Activated T-cell treated with anti-CD3 and anti-CD28 coated beads, Interleukin-2, amount 50 U/mL, for 72 hours (primary cell): ENCODE measurements at regions not wholly inside any gene's neighbourhood (a gene's known extent, or its start where the extent isn't known, plus 50 kb on each side); places are given as distances from the start of the nearest gene placed in this dataset.

Experiments used
- ATAC-seq, 2 donors: fragments of 150-1000 bp; cut with Tn5 transposase; replicated peaks in 1 of 2; 2 replicates each; pipeline ENCODE4 v1.10.0; 2021; ENCODE audit warnings: moderate library complexity in 2 of 2, mild to moderate bottlenecking in 1 of 2
- DNase-seq, 2 donors: peaks; one replicate each; pipeline ENCODE4 v3.0.0; 2021 to 2022; ENCODE audit warnings: mixed read lengths in 1 of 2
- H3K27ac Mint-ChIP-seq: one replicate; pipeline ENCODE4 v1.8.0; 2022; ENCODE audit warnings: mild to moderate bottlenecking, moderate library complexity, mixed read lengths
- H3K27me3 Mint-ChIP-seq: one replicate; pipeline ENCODE4 v1.8.0; 2022; ENCODE audit warnings: low read depth, mixed read lengths
- H3K36me3 Mint-ChIP-seq, 2 donors: one replicate each; pipeline ENCODE4 v1.8.0; 2022; ENCODE audit warnings: mixed read lengths in 2 of 2, mild to moderate bottlenecking in 1 of 2; ENCODE audit not compliant: insufficient read depth in 2 of 2
- H3K4me1 Mint-ChIP-seq: one replicate; pipeline ENCODE4 v1.8.0; 2022; ENCODE audit warnings: low read depth, mixed read lengths
- H3K4me3 Mint-ChIP-seq, 2 donors: one replicate each; pipeline ENCODE4 v1.8.0; 2022; ENCODE audit warnings: mild to moderate bottlenecking in 2 of 2, mixed read lengths in 2 of 2, moderate library complexity in 2 of 2
- H3K9me3 Mint-ChIP-seq, 2 donors: one replicate each; pipeline ENCODE4 v1.8.0; 2022; ENCODE audit warnings: mixed read lengths in 2 of 2

- DNase-seq (no peak), ATAC-seq (no peak)
- Mint-ChIP-seq H3K9me3 (peaks cover 7 to 14% of the 10 kb centered on the region in 2 donors), H3K27me3 (no peaks in the 10 kb centered on the region), H3K4me1 (no peaks in the 10 kb centered on the region), H3K27ac (no peak overlapping the region), H3K4me3 (no peak overlapping the region), H3K36me3 (no peaks in the 10 kb centered on the region)
Measured at GRCh38 chr5:166178411-166179080, 2112.9 kb upstream of the WWC1 start.

GRCh38 chr5:166185185-166185584 lies 2106.3 kb upstream of the WWC1 start:
- Mint-ChIP-seq H3K9me3 (peaks cover 14 to 16% of the 10 kb centered on the region in 2 donors), H3K36me3 (no peaks in the 10 kb centered on the region), H3K4me3 (no peak overlapping the region), H3K27me3 (no peaks in the 10 kb centered on the region), H3K4me1 (no peaks in the 10 kb centered on the region), H3K27ac (no peak overlapping the region)
- no peak for ATAC-seq
- no peak for DNase-seq

GRCh38 chr5:166188501-166189325 lies 2102.7 kb upstream of the WWC1 start:
- DNase-seq (no peak), ATAC-seq (no peak)
- Mint-ChIP-seq H3K36me3 (no peaks in the 10 kb centered on the region), H3K27ac (no peak overlapping the region), H3K4me3 (no peak overlapping the region), H3K4me1 (no peaks in the 10 kb centered on the region), H3K9me3 (peaks cover 7 to 12% of the 10 kb centered on the region in 2 donors), H3K27me3 (no peaks in the 10 kb centered on the region)

- no peak overlapping the region for H3K27ac Mint-ChIP-seq
- ATAC-seq (no peak), DNase-seq (no peak)
- H3K36me3 Mint-ChIP-seq = no peaks in the 10 kb centered on the region
- peaks cover 7 to 8% of the 10 kb centered on the region in 2 donors for H3K9me3 Mint-ChIP-seq
- no peaks in the 10 kb centered on the region for H3K4me1 Mint-ChIP-seq
- H3K27me3 Mint-ChIP-seq = no peaks in the 10 kb centered on the region
- H3K4me3 Mint-ChIP-seq = no peak overlapping the region
Measured at GRCh38 chr5:166192696-166193095, 2098.7 kb upstream of the WWC1 start.

- Mint-ChIP-seq H3K4me3 (no peak overlapping the region), H3K27ac (no peak overlapping the region), H3K27me3 (no peaks in the 10 kb centered on the region), H3K36me3 (no peaks in the 10 kb centered on the region), H3K9me3 (peaks cover 1 to 2% of the 10 kb centered on the region in 2 donors), H3K4me1 (no peaks in the 10 kb centered on the region)
- DNase-seq (no peak), ATAC-seq (no peak)
Measured at GRCh38 chr5:166195981-166196380, 2095.5 kb upstream of the WWC1 start.

- Mint-ChIP-seq H3K4me3 (no peak overlapping the region), H3K36me3 (no peaks in the 10 kb centered on the region), H3K27me3 (no peaks in the 10 kb centered on the region), H3K27ac (no peak overlapping the region), H3K4me1 (no peaks in the 10 kb centered on the region), H3K9me3 (peaks cover 3 to 6% of the 10 kb centered on the region in 2 donors)
- ATAC-seq (no peak), DNase-seq (no peak)
Measured at GRCh38 chr5:166200532-166200931, 2090.9 kb upstream of the WWC1 start.

GRCh38 chr5:166211640-166212039 lies 2079.8 kb upstream of the WWC1 start:
- Mint-ChIP-seq H3K27ac (no peak overlapping the region), H3K4me1 (no peaks in the 10 kb centered on the region), H3K9me3 (peaks cover 9 to 10% of the 10 kb centered on the region in 2 donors), H3K4me3 (no peak overlapping the region), H3K36me3 (no peaks in the 10 kb centered on the region), H3K27me3 (no peaks in the 10 kb centered on the region)
- DNase-seq (no peak), ATAC-seq (no peak)

GRCh38 chr5:166236327-166236726 lies 2055.1 kb upstream of the WWC1 start:
- no peak overlapping the region for H3K27ac Mint-ChIP-seq

GRCh38 chr5:166240705-166241104 lies 2050.7 kb upstream of the WWC1 start:
- Mint-ChIP-seq H3K9me3 (peaks cover 9 to 12% of the 10 kb centered on the region in 2 donors), H3K4me3 (no peak overlapping the region), H3K4me1 (no peaks in the 10 kb centered on the region), H3K27ac (no peak overlapping the region), H3K27me3 (no peaks in the 10 kb centered on the region), H3K36me3 (peaks cover 0 to 2% of the 10 kb centered on the region in 2 donors)
- ATAC-seq (no peak), DNase-seq (no peak)

More at GRCh38 chr5:166236327-166236726, 2055.1 kb upstream of the WWC1 start:
- Mint-ChIP-seq H3K4me1 (no peaks in the 10 kb centered on the region), H3K9me3 (peaks cover 10% of the 10 kb centered on the region in 2 donors), H3K4me3 (no peak overlapping the region), H3K36me3 (peaks cover 2% of the 10 kb centered on the region in 2 donors), H3K27me3 (no peaks in the 10 kb centered on the region)
- DNase-seq = no peak
- ATAC-seq = no peak

- Mint-ChIP-seq H3K4me3 (no peak overlapping the region), H3K36me3 (no peaks in the 10 kb centered on the region), H3K9me3 (peaks cover 18 to 23% of the 10 kb centered on the region in 2 donors), H3K27ac (no peak overlapping the region), H3K4me1 (no peaks in the 10 kb centered on the region), H3K27me3 (no peaks in the 10 kb centered on the region)
- DNase-seq (no peak), ATAC-seq (no peak)
Measured at GRCh38 chr5:166245556-166245955, 2045.9 kb upstream of the WWC1 start.

GRCh38 chr5:166251786-166252185 lies 2039.7 kb upstream of the WWC1 start:
- H3K9me3 Mint-ChIP-seq = peaks cover 14 to 16% of the 10 kb centered on the region in 2 donors
- DNase-seq (no peak), ATAC-seq (no peak)
- H3K27ac Mint-ChIP-seq = no peak overlapping the region
- H3K4me1 Mint-ChIP-seq = no peaks in the 10 kb centered on the region
- no peaks in the 10 kb centered on the region for H3K27me3 Mint-ChIP-seq
- H3K36me3 Mint-ChIP-seq = peaks cover 0 to 2% of the 10 kb centered on the region in 2 donors
- no peak overlapping the region for H3K4me3 Mint-ChIP-seq

GRCh38 chr5:166257661-166258060 lies 2033.8 kb upstream of the WWC1 start:
- Mint-ChIP-seq H3K4me3 (no peak overlapping the region), H3K4me1 (no peaks in the 10 kb centered on the region), H3K27me3 (no peaks in the 10 kb centered on the region), H3K27ac (no peak overlapping the region), H3K36me3 (peaks cover 0 to 2% of the 10 kb centered on the region in 2 donors), H3K9me3 (peaks cover 8 to 13% of the 10 kb centered on the region in 2 donors)
- DNase-seq = no peak
- ATAC-seq = no peak

- H3K4me1 Mint-ChIP-seq = no peaks in the 10 kb centered on the region
- H3K27me3 Mint-ChIP-seq = no peaks in the 10 kb centered on the region
- no peaks in the 10 kb centered on the region for H3K36me3 Mint-ChIP-seq
- ATAC-seq (no peak), DNase-seq (no peak)
- no peak overlapping the region for H3K27ac Mint-ChIP-seq
- peaks cover 9 to 14% of the 10 kb centered on the region in 2 donors for H3K9me3 Mint-ChIP-seq
- H3K4me3 Mint-ChIP-seq = no peak overlapping the region
Measured at GRCh38 chr5:166262395-166262794, 2029.0 kb upstream of the WWC1 start.
